ENCODE measurements at regions not wholly inside any gene's neighbourhood (a gene's known extent, or its start where the extent isn't known, plus 50 kb on each side); places are given as distances from the start of the nearest gene placed in this dataset.

GRCh38 chr2:67824186-67824585 lies 238.6 kb downstream of the C1D start:
- TF ChIP-seq REST (IDR thresholded peaks at IDR 0.05; ENCODE audit: low read depth) (no peak), CTCF (IDR thresholded peaks at IDR 0.05 in 2 of 3, conservative IDR thresholded peaks at IDR 0.05 in 1 of 3; ENCODE audit: borderline replicate concordance in 1 of 3, insufficient read depth in 1 of 3, low read depth in 2 of 3, low read length in 2 of 3) (no peak)

Measured in HCT116 (cell line).